Endothelial cell of umbilical vein (primary cell): ENCODE measurements at regions not wholly inside any gene's neighbourhood (a gene's known extent, or its start where the extent isn't known, plus 50 kb on each side); places are given as distances from the start of the nearest gene placed in this dataset.

Source experiments
- BruUV-seq: library from RNA; stranded (reverse); fragments of 400-500 nt; replicated peaks from 2 replicates; lab custom pipeline; 2021; lab: Mats Ljungman, UMichigan
- CTCF ChIA-PET: fragments of 300-600, 350-600 bp; sonication (Branson Sonifier 250); formaldehyde crosslinking; loops from one replicate; lab custom pipeline; 2021; ENCODE audit warnings: antibody characterized with exemption, inconsistent platforms; lab: Charles Lee
- POLR2A ChIA-PET: fragments of 300-600, 350-600 bp; sonication (Branson Sonifier 250); formaldehyde crosslinking; loops from one replicate; lab custom pipeline; 2021; ENCODE audit warnings: antibody characterized with exemption, inconsistent platforms; lab: Charles Lee
- DNase-seq: peaks from one replicate; pipeline ENCODE4 v3.0.0-alpha.2; 2011; ENCODE audit warnings: low read depth, low spot score
- FAIRE-seq: peaks from 2 replicates; lab custom pipeline; 2011; peaks lifted over from hg19 to GRCh38; lab: Jason Lieb, UNC
- H2AFZ ChIP-seq: 2 replicates; pipeline ENCODE4 v1.6.0; 2012; ENCODE audit warnings: low read depth, low read length, control low read depth, inconsistent platforms
- H3K27ac ChIP-seq: 2 replicates; pipeline ENCODE4 v1.5.1; 2011; ENCODE audit warnings: low read depth, mild to moderate bottlenecking, control low read depth, low read length, moderate library complexity; ENCODE audit not compliant: insufficient read depth
- H3K27me3 ChIP-seq, 2 experiments: 2 replicates each; pipeline versions ENCODE4 v1.6.0 to v1.6.1; 2011; ENCODE audit warnings: low read length in 2 of 2, mixed read lengths in 1 of 2; ENCODE audit not compliant: control insufficient read depth in 2 of 2, insufficient read depth in 2 of 2
- H3K36me3 ChIP-seq, 2 experiments: 2 replicates in 1 of 2; 3 replicates in 1 of 2; pipeline ENCODE4 v1.5.1; 2011; ENCODE audit warnings: low read length in 2 of 2, mild to moderate bottlenecking in 1 of 2, moderate library complexity in 1 of 2; ENCODE audit not compliant: control insufficient read depth in 2 of 2, insufficient read depth in 2 of 2; ENCODE audit errors: extremely low read depth in 1 of 2
- H3K4me1 ChIP-seq: 3 replicates; pipeline ENCODE4 v1.5.1; 2011; ENCODE audit warnings: mild to moderate bottlenecking, low read length; ENCODE audit not compliant: control insufficient read depth, insufficient read depth; ENCODE audit errors: extremely low read depth
- H3K4me2 ChIP-seq: 2 replicates; pipeline ENCODE4 v1.6.1; 2011; ENCODE audit warnings: low read length, control low read depth, mixed read lengths; ENCODE audit not compliant: insufficient read depth
- H3K4me3 ChIP-seq, 3 experiments: fragments of 200-600 bp in 1 of 3; sonication (generic), shearing (Covaris generic) in 1 of 3; replicated peaks in 1 of 3; 2 replicates each; pipeline ENCODE4 v1.5.1; 2011 to 2016; ENCODE audit warnings: control low read depth in 3 of 3, low read length in 3 of 3, mild to moderate bottlenecking in 2 of 3, inconsistent platforms in 1 of 3, low read depth in 1 of 3, moderate library complexity in 1 of 3; ENCODE audit not compliant: insufficient read depth in 1 of 3
- H3K79me2 ChIP-seq: 2 replicates; pipeline ENCODE4 v1.6.0; 2012; ENCODE audit warnings: low read length, inconsistent platforms; ENCODE audit not compliant: control insufficient read depth, insufficient read depth
- H3K9ac ChIP-seq: replicated peaks from 2 replicates; pipeline ENCODE3; 2011; ENCODE audit warnings: low read length, control low read depth; ENCODE audit not compliant: insufficient read depth; ENCODE audit errors: extremely low read depth
- H3K9me1 ChIP-seq: replicated peaks from 3 replicates; pipeline ENCODE4 v1.6.0; 2011; ENCODE audit warnings: mild to moderate bottlenecking, low read length; ENCODE audit not compliant: control insufficient read depth, insufficient read depth; ENCODE audit errors: extremely low read depth
- H3K9me3 ChIP-seq: replicated peaks from 2 replicates; pipeline ENCODE4 v1.5.1; 2012; ENCODE audit warnings: low read length, inconsistent platforms; ENCODE audit not compliant: control insufficient read depth, insufficient read depth
- H4K20me1 ChIP-seq: replicated peaks from 2 replicates; pipeline ENCODE3; 2011; ENCODE audit warnings: mild to moderate bottlenecking, low read length; ENCODE audit not compliant: control insufficient read depth, insufficient read depth; ENCODE audit errors: extremely low read depth
- EZH2 ChIP-seq: IDR thresholded peaks from 2 replicates; pipeline ENCODE4 v1.6.1; 2012; ENCODE audit warnings: borderline replicate concordance, low read depth, mild to moderate bottlenecking, moderate library complexity, low read length, inconsistent platforms; ENCODE audit not compliant: severe bottlenecking
- FOS ChIP-seq: IDR thresholded peaks from 2 replicates; pipeline ENCODE4 v1.6.1; 2011; ENCODE audit warnings: mild to moderate bottlenecking, low read length, moderate library complexity, borderline replicate concordance; ENCODE audit not compliant: insufficient read depth
- GATA2 ChIP-seq: IDR thresholded peaks from 2 replicates; pipeline ENCODE4 v1.7.0; 2011; ENCODE audit warnings: low read depth, mild to moderate bottlenecking, moderate library complexity, mixed read lengths, low read length; ENCODE audit not compliant: insufficient read length, insufficient read depth
- JUN ChIP-seq: IDR thresholded peaks from 2 replicates; pipeline ENCODE4 v1.6.1; 2011; ENCODE audit warnings: borderline replicate concordance, low read depth; ENCODE audit not compliant: insufficient read length, insufficient read depth
- MYC ChIP-seq: IDR thresholded peaks from one replicate; pipeline ENCODE4 v1.6.1; 2011; ENCODE audit warnings: mild to moderate bottlenecking, low read depth, low read length
- POLR2A ChIP-seq: IDR thresholded peaks from 2 replicates; pipeline ENCODE4 v1.6.1; 2012; ENCODE audit warnings: low read depth, mild to moderate bottlenecking, control low read depth, low read length
- POLR2AphosphoS5 ChIP-seq: IDR thresholded peaks from 2 replicates; pipeline ENCODE4 v1.6.1; 2012; ENCODE audit warnings: low read depth, mild to moderate bottlenecking, control low read depth, low read length, moderate library complexity; ENCODE audit not compliant: insufficient read depth
- dilution Hi-C: fragments of 300-500 bp; cut with MboI; formaldehyde crosslinking; loops from one replicate; pipeline ENCODE4 v1.15.0; 2019; ENCODE audit warnings: low sequenced_read_pairs; ENCODE audit not compliant: extremely low pct_ligation_motif_present
- intact Hi-C: fragments of 100-400 bp; cut with micrococcal nuclease; formaldehyde crosslinking; loops from one replicate; pipeline ENCODE4 v1.10.0; 2022
- TF ChIP-seq, protein P1 (sequence below), 2 donors: IDR thresholded peaks; 1 replicate in 1 of 2; 2 replicates in 1 of 2; pipeline ENCODE4 v1.5.1; 2011; ENCODE audit warnings: low read length in 2 of 2, mild to moderate bottlenecking in 2 of 2, moderate library complexity in 2 of 2, control low read depth in 1 of 2, inconsistent platforms in 1 of 2, low read depth in 1 of 2; ENCODE audit not compliant: insufficient read depth in 1 of 2; ENCODE audit errors: extremely low read depth in 1 of 2
- TF ChIP-seq, protein P2 (sequence below): IDR thresholded peaks from 2 replicates; pipeline ENCODE4 v1.6.1; 2011; ENCODE audit not compliant: insufficient read depth, insufficient read length

GRCh38 chr6:51285876-51286275, 467.2 kb downstream of the TFAP2B start:
- DNase-seq (no peak), FAIRE-seq (no peak)
- TF ChIP-seq MYC (no peak), JUN (no peak), EZH2 (no peak), FOS (no peak), GATA2 (no peak), POLR2A (no peak)
- TF ChIP-seq, protein P1, sequence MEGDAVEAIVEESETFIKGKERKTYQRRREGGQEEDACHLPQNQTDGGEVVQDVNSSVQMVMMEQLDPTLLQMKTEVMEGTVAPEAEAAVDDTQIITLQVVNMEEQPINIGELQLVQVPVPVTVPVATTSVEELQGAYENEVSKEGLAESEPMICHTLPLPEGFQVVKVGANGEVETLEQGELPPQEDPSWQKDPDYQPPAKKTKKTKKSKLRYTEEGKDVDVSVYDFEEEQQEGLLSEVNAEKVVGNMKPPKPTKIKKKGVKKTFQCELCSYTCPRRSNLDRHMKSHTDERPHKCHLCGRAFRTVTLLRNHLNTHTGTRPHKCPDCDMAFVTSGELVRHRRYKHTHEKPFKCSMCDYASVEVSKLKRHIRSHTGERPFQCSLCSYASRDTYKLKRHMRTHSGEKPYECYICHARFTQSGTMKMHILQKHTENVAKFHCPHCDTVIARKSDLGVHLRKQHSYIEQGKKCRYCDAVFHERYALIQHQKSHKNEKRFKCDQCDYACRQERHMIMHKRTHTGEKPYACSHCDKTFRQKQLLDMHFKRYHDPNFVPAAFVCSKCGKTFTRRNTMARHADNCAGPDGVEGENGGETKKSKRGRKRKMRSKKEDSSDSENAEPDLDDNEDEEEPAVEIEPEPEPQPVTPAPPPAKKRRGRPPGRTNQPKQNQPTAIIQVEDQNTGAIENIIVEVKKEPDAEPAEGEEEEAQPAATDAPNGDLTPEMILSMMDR (IDR thresholded peaks at IDR 0.05; ENCODE audit: extremely low read depth in 1 of 2, insufficient read depth in 1 of 2, low read depth in 1 of 2, low read length in 2 of 2), result no peak
- Histone ChIP-seq H3K4me3 (no peak overlapping the region), H3K9me1 (no peaks in the 10 kb centered on the region), H3K79me2 (no peaks in the 10 kb centered on the region), H3K9ac (no peak overlapping the region), H3K27me3 (no peaks in the 10 kb centered on the region), H3K36me3 (no peaks in the 10 kb centered on the region), H3K9me3 (no peaks in the 10 kb centered on the region), H3K4me1 (no peaks in the 10 kb centered on the region), H3K27ac (no peak overlapping the region), H4K20me1 (no peaks in the 10 kb centered on the region), H3K4me2 (no peak overlapping the region), H2AFZ (no peak overlapping the region)
- POLR2A ChIA-PET, result no interaction called here
- CTCF ChIA-PET, result no interaction called here
- dilution Hi-C loops, result no loop called here
- intact Hi-C loops, result no loop called here
- BruUV-seq, result no TSS peak

DNA sequence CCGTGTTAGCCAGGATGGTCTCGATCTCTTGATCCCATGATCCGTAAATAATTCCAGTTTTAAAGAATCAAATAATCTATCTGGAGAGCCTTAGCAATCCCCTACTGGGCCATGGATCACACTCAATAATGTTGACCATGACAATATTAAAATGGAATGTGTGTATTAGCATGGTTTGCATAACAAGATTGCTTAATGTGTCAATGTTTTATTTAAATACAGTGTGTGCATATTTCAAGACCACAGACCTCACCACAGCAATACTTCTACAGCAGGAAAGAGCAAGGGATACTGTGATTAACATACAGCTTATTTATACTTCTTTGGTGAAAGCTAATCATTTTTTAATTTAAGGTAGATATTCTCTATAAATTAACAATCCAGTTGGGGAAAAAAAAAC, 470.4 kb downstream of the TFAP2B start:
- CTCF ChIA-PET, result no interaction called here
- no peaks in the 10 kb centered on the region for H3K9me1 ChIP-seq
- H4K20me1 ChIP-seq, result no peaks in the 10 kb centered on the region
- intact Hi-C loops, result no loop called here
- no peaks in the 10 kb centered on the region for H3K79me2 ChIP-seq
- H3K9me3 ChIP-seq, result no peaks in the 10 kb centered on the region
- H3K9ac ChIP-seq, result no peak overlapping the region
- TF ChIP-seq, protein P2, sequence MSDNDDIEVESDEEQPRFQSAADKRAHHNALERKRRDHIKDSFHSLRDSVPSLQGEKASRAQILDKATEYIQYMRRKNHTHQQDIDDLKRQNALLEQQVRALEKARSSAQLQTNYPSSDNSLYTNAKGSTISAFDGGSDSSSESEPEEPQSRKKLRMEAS, result no peak
- no peak for TF ChIP-seq MYC
- no peak for TF ChIP-seq POLR2AphosphoS5
- TF ChIP-seq FOS, result no peak
- TF ChIP-seq, protein P1 (IDR thresholded peaks at IDR 0.05; ENCODE audit: extremely low read depth in 1 of 2, insufficient read depth in 1 of 2, low read depth in 1 of 2, low read length in 2 of 2), result no peak
- no peak for TF ChIP-seq POLR2A
- TF ChIP-seq GATA2, result no peak
- no peak for TF ChIP-seq EZH2
- H3K4me2 ChIP-seq, result no peak overlapping the region
- no peaks in the 10 kb centered on the region for H3K27me3 ChIP-seq
- no peak for FAIRE-seq
- no peak overlapping the region for H2AFZ ChIP-seq
- no peak overlapping the region for H3K4me3 ChIP-seq
- dilution Hi-C loops, result no loop called here
- no peaks in the 10 kb centered on the region for H3K4me1 ChIP-seq
- H3K27ac ChIP-seq, result no peak overlapping the region
- no peaks in the 10 kb centered on the region for H3K36me3 ChIP-seq
- BruUV-seq, result no TSS peak
- no peak for DNase-seq
- POLR2A ChIA-PET, result no interaction called here
